Adipocyte (in vitro differentiated cells): ENCODE measurements at regions not wholly inside any gene's neighbourhood (a gene's known extent, or its start where the extent isn't known, plus 50 kb on each side); places are given as distances from the start of the nearest gene placed in this dataset.

ENCODE experiments used
- DNase-seq: peaks from one replicate; pipeline ENCODE4 v3.0.0-alpha.2; 2015; ENCODE audit warnings: low read depth
- H3K27me3 ChIP-seq: replicated peaks from 2 replicates; pipeline ENCODE4 v1.7.0; 2013; ENCODE audit warnings: mild to moderate bottlenecking, low read length, moderate library complexity; ENCODE audit not compliant: control insufficient read depth, insufficient read depth
- H3K36me3 ChIP-seq: 2 replicates; pipeline ENCODE4 v1.7.0; 2013; ENCODE audit warnings: low read length, mild to moderate bottlenecking, moderate library complexity; ENCODE audit not compliant: control insufficient read depth, insufficient read depth, severe bottlenecking
- H3K4me1 ChIP-seq: 2 replicates; pipeline ENCODE4 v1.7.0; 2013; ENCODE audit warnings: mild to moderate bottlenecking, low read length, moderate library complexity; ENCODE audit not compliant: control insufficient read depth, insufficient read depth
- H3K4me3 ChIP-seq: 2 replicates; pipeline ENCODE4 v1.7.0; 2013; ENCODE audit warnings: mild to moderate bottlenecking, low read length, moderate library complexity
- H3K9ac ChIP-seq: 2 replicates; pipeline ENCODE4 v1.7.0; 2013; ENCODE audit warnings: mild to moderate bottlenecking, low read length, moderate library complexity
- H3K9me3 ChIP-seq: 2 replicates; pipeline ENCODE4 v1.7.0; 2013; ENCODE audit warnings: mild to moderate bottlenecking, low read length, moderate library complexity; ENCODE audit not compliant: control insufficient read depth

GRCh38 chr12:131350943-131351318, 360.0 kb upstream of the SFSWAP start:
- Histone ChIP-seq H3K4me3 (no peak overlapping the region), H3K9me3 (peaks cover 4% of the 10 kb centered on the region), H3K36me3 (no peaks in the 10 kb centered on the region), H3K27me3 (peaks cover 17% of the 10 kb centered on the region), H3K9ac (no peak overlapping the region), H3K4me1 (no peaks in the 10 kb centered on the region)
- no peak for DNase-seq

- H3K27me3 ChIP-seq: peaks cover 16% of the 10 kb centered on the region
- H3K9me3 ChIP-seq: peaks cover 4% of the 10 kb centered on the region
- no peaks in the 10 kb centered on the region for H3K36me3 ChIP-seq
- no peaks in the 10 kb centered on the region for H3K4me1 ChIP-seq
- no peak for DNase-seq
- H3K4me3 ChIP-seq: no peak overlapping the region
- H3K9ac ChIP-seq: no peak overlapping the region
These were observed 359.4 kb upstream of the SFSWAP start for GRCh38 chr12:131351319-131352028.

GRCh38 chr12:131352296-131352900, 358.5 kb upstream of the SFSWAP start:
- H3K36me3 ChIP-seq: no peaks in the 10 kb centered on the region
- H3K9me3 ChIP-seq: peaks cover 4% of the 10 kb centered on the region
- H3K4me3 ChIP-seq: no peak overlapping the region
- no peaks in the 10 kb centered on the region for H3K4me1 ChIP-seq
- no peak overlapping the region for H3K9ac ChIP-seq
- H3K27me3 ChIP-seq: peaks cover 12% of the 10 kb centered on the region
- no peak for DNase-seq

GRCh38 chr12:131353376-131353775, 357.5 kb upstream of the SFSWAP start:
- H3K27me3 ChIP-seq: peaks cover 11% of the 10 kb centered on the region
- no peaks in the 10 kb centered on the region for H3K4me1 ChIP-seq
- no peak overlapping the region for H3K9ac ChIP-seq
- no peaks in the 10 kb centered on the region for H3K36me3 ChIP-seq
- DNase-seq: no peak
- no peak overlapping the region for H3K4me3 ChIP-seq
- peaks cover 4% of the 10 kb centered on the region for H3K9me3 ChIP-seq

GRCh38 chr12:131353826-131354225, 357.1 kb upstream of the SFSWAP start:
- H3K36me3 ChIP-seq: no peaks in the 10 kb centered on the region
- H3K4me3 ChIP-seq: no peak overlapping the region
- no peaks in the 10 kb centered on the region for H3K4me1 ChIP-seq
- no peak overlapping the region for H3K9ac ChIP-seq
- peaks cover 11% of the 10 kb centered on the region for H3K27me3 ChIP-seq
- no peak for DNase-seq
- H3K9me3 ChIP-seq: peaks cover 4% of the 10 kb centered on the region

GRCh38 chr12:131355361-131356245, 355.3 kb upstream of the SFSWAP start:
- H3K36me3 ChIP-seq: no peaks in the 10 kb centered on the region
- no peaks in the 10 kb centered on the region for H3K27me3 ChIP-seq
- DNase-seq: no peak
- no peak overlapping the region for H3K4me3 ChIP-seq
- peaks cover 13% of the 10 kb centered on the region for H3K9me3 ChIP-seq
- no peak overlapping the region for H3K9ac ChIP-seq
- no peaks in the 10 kb centered on the region for H3K4me1 ChIP-seq

- no peak for DNase-seq
- Histone ChIP-seq H3K4me3 (no peak overlapping the region), H3K4me1 (no peaks in the 10 kb centered on the region), H3K9ac (no peak overlapping the region), H3K9me3 (peaks cover 14% of the 10 kb centered on the region), H3K27me3 (peaks cover 4% of the 10 kb centered on the region), H3K36me3 (no peaks in the 10 kb centered on the region)
These were observed 354.3 kb upstream of the SFSWAP start for GRCh38 chr12:131356485-131357184.

- no peak for DNase-seq
- H3K9me3 ChIP-seq: peaks cover 14% of the 10 kb centered on the region
- peaks cover 4% of the 10 kb centered on the region for H3K27me3 ChIP-seq
- no peak overlapping the region for H3K4me3 ChIP-seq
- no peak overlapping the region for H3K9ac ChIP-seq
- H3K4me1 ChIP-seq: no peaks in the 10 kb centered on the region
- no peaks in the 10 kb centered on the region for H3K36me3 ChIP-seq
These were observed 353.6 kb upstream of the SFSWAP start for GRCh38 chr12:131357185-131357747.

- Histone ChIP-seq H3K4me1 (no peaks in the 10 kb centered on the region), H3K36me3 (no peaks in the 10 kb centered on the region), H3K4me3 (no peak overlapping the region), H3K27me3 (peaks cover 7% of the 10 kb centered on the region), H3K9ac (no peak overlapping the region), H3K9me3 (peaks cover 18% of the 10 kb centered on the region)
- no peak for DNase-seq
These were observed 353.0 kb upstream of the SFSWAP start for GRCh38 chr12:131357920-131358319.

- Histone ChIP-seq H3K36me3 (no peaks in the 10 kb centered on the region), H3K4me1 (no peaks in the 10 kb centered on the region), H3K4me3 (no peak overlapping the region), H3K27me3 (peaks cover 9% of the 10 kb centered on the region), H3K9ac (no peak overlapping the region), H3K9me3 (peaks cover 16% of the 10 kb centered on the region)
- DNase-seq: no peak
These were observed 348.3 kb upstream of the SFSWAP start for GRCh38 chr12:131362291-131363211.
